RWPE2 (cell line): ENCODE measurements at regions not wholly inside any gene's neighbourhood (a gene's known extent, or its start where the extent isn't known, plus 50 kb on each side); places are given as distances from the start of the nearest gene placed in this dataset.

Experiments used
- ATAC-seq: fragments of 200-7000 bp; cut with Tn5 transposase; 3 replicates; pipeline ENCODE4 v1.9.1; 2021; ENCODE audit warnings: low read depth
- DNase-seq: peaks from one replicate; pipeline ENCODE4 v3.0.0-alpha.2; 2020; ENCODE audit warnings: low spot score
- H3K27ac ChIP-seq: fragments of 450-650 bp; 2 replicates; pipeline ENCODE4 v1.5.1; 2017; ENCODE audit warnings: mild to moderate bottlenecking; ENCODE audit not compliant: poor library complexity, severe bottlenecking
- H3K27me3 ChIP-seq: fragments of 250-450 bp; sonication (Bioruptor Pico); 2 replicates; pipeline ENCODE4 v1.5.1; 2021; ENCODE audit warnings: mild to moderate bottlenecking, moderate library complexity; ENCODE audit not compliant: insufficient read depth, poor library complexity, severe bottlenecking
- H3K36me3 ChIP-seq: fragments of 250-450 bp; sonication (Bioruptor Pico); 2 replicates; pipeline ENCODE4 v1.5.1; 2020; ENCODE audit warnings: low read depth, mild to moderate bottlenecking, moderate library complexity
- H3K4me1 ChIP-seq: fragments of 250-450 bp; sonication (Bioruptor Pico); 2 replicates; pipeline ENCODE4 v1.5.1; 2021; ENCODE audit warnings: mild to moderate bottlenecking, moderate library complexity; ENCODE audit not compliant: insufficient read depth, poor library complexity, severe bottlenecking
- H3K4me3 ChIP-seq: fragments of 250-450 bp; sonication (Bioruptor Pico); 2 replicates; pipeline ENCODE4 v1.5.1; 2021; ENCODE audit warnings: mild to moderate bottlenecking, moderate library complexity; ENCODE audit not compliant: severe bottlenecking
- H3K9me3 ChIP-seq: fragments of 250-450 bp; sonication (Bioruptor Pico); 2 replicates; pipeline ENCODE4 v1.5.1; 2021; ENCODE audit warnings: mild to moderate bottlenecking, moderate library complexity; ENCODE audit not compliant: severe bottlenecking
- CTCF ChIP-seq: fragments of 450-650 bp; IDR thresholded peaks from one replicate; pipeline ENCODE4 v1.5.1; 2017; ENCODE audit warnings: mild to moderate bottlenecking, moderate library complexity; ENCODE audit not compliant: poor library complexity, severe bottlenecking

GRCh38 chr21:38120984-38121855, 135.6 kb upstream of the KCNJ15 start:
- TF ChIP-seq CTCF: no peak
- no peak overlapping the region for H3K27ac ChIP-seq
- DNase-seq (no peak), ATAC-seq (no peak)
- no peaks in the 10 kb centered on the region for H3K36me3 ChIP-seq
- no peaks in the 10 kb centered on the region for H3K4me1 ChIP-seq
- H3K4me3 ChIP-seq: no peak overlapping the region
- H3K9me3 ChIP-seq: no peaks in the 10 kb centered on the region
- no peaks in the 10 kb centered on the region for H3K27me3 ChIP-seq

GRCh38 chr21:38121888-38122720, 134.7 kb upstream of the KCNJ15 start:
- Histone ChIP-seq H3K9me3 (no peaks in the 10 kb centered on the region), H3K27me3 (no peaks in the 10 kb centered on the region), H3K27ac (no peak overlapping the region), H3K36me3 (no peaks in the 10 kb centered on the region), H3K4me1 (no peaks in the 10 kb centered on the region), H3K4me3 (no peak overlapping the region)
- ATAC-seq (no peak), DNase-seq (no peak)
- no peak for TF ChIP-seq CTCF

GRCh38 chr21:38123626-38124025, 133.2 kb upstream of the KCNJ15 start:
- no peaks in the 10 kb centered on the region for H3K27me3 ChIP-seq
- DNase-seq: no peak

GRCh38 chr21:38126666-38127303, 130.0 kb upstream of the KCNJ15 start:
- no peak overlapping the region for H3K4me3 ChIP-seq
- H3K27me3 ChIP-seq: no peaks in the 10 kb centered on the region
- no peaks in the 10 kb centered on the region for H3K36me3 ChIP-seq
- H3K4me1 ChIP-seq: no peaks in the 10 kb centered on the region
- DNase-seq: peak; percentile 65
- peak; percentile 90 for ATAC-seq
- no peak overlapping the region for H3K27ac ChIP-seq
- H3K9me3 ChIP-seq: no peaks in the 10 kb centered on the region
- TF ChIP-seq CTCF: peak; percentile 82

More at GRCh38 chr21:38123626-38124025, 133.2 kb upstream of the KCNJ15 start:
- Histone ChIP-seq H3K36me3 (no peaks in the 10 kb centered on the region), H3K4me3 (no peak overlapping the region), H3K9me3 (no peaks in the 10 kb centered on the region), H3K27ac (no peak overlapping the region), H3K4me1 (no peaks in the 10 kb centered on the region)
- ATAC-seq: no peak
- no peak for TF ChIP-seq CTCF
